Activated T-cell treated with anti-CD3 and anti-CD28 coated beads, Interleukin-2, amount 50 U/mL, for 24 hours (primary cell): ENCODE measurements at regions not wholly inside any gene's neighbourhood (a gene's known extent, or its start where the extent isn't known, plus 50 kb on each side); places are given as distances from the start of the nearest gene placed in this dataset.

Source experiments
- DNase-seq: peaks from one replicate; pipeline ENCODE4 v3.0.0-alpha.2; 2020
- H3K27ac Mint-ChIP-seq: 2 replicates; pipeline ENCODE4 v1.8.0; 2020; ENCODE audit warnings: mild to moderate bottlenecking, mixed read lengths
- H3K27me3 Mint-ChIP-seq: 2 replicates; pipeline ENCODE4 v1.8.0; 2020; ENCODE audit warnings: mixed read lengths
- H3K36me3 Mint-ChIP-seq: 2 replicates; pipeline ENCODE4 v1.8.0; 2020; ENCODE audit warnings: low read depth, mixed read lengths
- H3K4me1 Mint-ChIP-seq: 2 replicates; pipeline ENCODE4 v1.8.0; 2020; ENCODE audit warnings: low read depth, mixed read lengths
- H3K4me3 Mint-ChIP-seq: 2 replicates; pipeline ENCODE4 v1.8.0; 2020; ENCODE audit warnings: mild to moderate bottlenecking, moderate library complexity, mixed read lengths
- H3K9me3 Mint-ChIP-seq: 2 replicates; pipeline ENCODE4 v1.8.0; 2020; ENCODE audit warnings: mixed read lengths

GRCh38 chr5:125384071-125384470 lies 637.6 kb upstream of the ZNF608 start:
- H3K27ac Mint-ChIP-seq = no peak overlapping the region
- DNase-seq = no peak
- H3K4me3 Mint-ChIP-seq = no peak overlapping the region
- H3K4me1 Mint-ChIP-seq = no peaks in the 10 kb centered on the region
- no peaks in the 10 kb centered on the region for H3K36me3 Mint-ChIP-seq
- no peaks in the 10 kb centered on the region for H3K27me3 Mint-ChIP-seq
- H3K9me3 Mint-ChIP-seq = peaks cover 2% of the 10 kb centered on the region

DNA sequence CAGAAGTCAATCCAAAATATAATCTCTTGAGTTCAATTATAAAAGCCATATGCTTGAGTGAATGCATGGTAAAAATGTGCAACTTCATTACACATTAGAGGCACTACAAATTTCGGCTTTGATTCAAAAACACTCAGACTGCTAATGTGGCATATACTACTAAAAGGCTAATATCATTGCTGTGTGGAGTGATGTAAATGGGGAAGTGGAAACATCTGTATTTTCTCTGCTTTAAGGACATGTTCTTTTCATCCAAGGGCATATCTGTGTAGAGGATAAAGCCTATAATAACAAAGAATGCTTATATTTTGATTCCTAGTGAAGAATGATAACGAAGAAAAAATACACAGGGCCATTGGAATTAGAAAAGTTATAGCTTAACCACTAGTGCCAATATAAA lies 643.9 kb upstream of the ZNF608 start:
- no peaks in the 10 kb centered on the region for H3K36me3 Mint-ChIP-seq
- H3K4me3 Mint-ChIP-seq = no peak overlapping the region
- H3K27me3 Mint-ChIP-seq = no peaks in the 10 kb centered on the region
- H3K9me3 Mint-ChIP-seq = peaks cover 6% of the 10 kb centered on the region
- H3K4me1 Mint-ChIP-seq = no peaks in the 10 kb centered on the region
- H3K27ac Mint-ChIP-seq = no peak overlapping the region
- no peak for DNase-seq

DNA sequence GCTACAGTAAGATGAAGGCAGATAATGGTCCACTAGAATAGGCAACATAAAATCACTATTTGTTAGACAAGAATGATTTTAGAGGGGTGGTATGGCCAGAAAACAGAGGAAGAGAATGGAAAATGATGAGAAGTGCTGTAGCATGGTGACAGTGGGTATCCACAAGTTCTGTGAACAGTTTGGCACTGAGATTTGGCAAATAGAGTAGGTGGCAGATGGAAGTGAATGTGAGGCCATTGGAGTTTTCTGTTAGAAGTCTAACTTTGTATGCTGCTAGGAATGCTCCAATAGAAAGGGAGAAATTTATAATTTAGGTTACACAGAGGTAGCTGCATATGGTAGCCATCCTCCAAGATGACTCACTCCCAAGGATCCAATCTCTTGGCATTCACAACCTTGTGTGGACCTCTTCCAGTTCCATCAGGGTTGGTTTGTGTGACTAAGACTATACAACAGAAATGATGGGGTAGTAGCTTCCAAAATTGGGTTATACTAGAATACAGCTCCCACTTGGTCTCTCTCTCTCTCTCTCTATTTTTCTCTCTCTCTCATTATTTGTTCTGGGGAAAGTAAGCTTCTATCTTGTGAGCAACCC lies 646.9 kb upstream of the ZNF608 start:
- no peaks in the 10 kb centered on the region for H3K4me1 Mint-ChIP-seq
- no peak overlapping the region for H3K27ac Mint-ChIP-seq
- DNase-seq = no peak

DNA sequence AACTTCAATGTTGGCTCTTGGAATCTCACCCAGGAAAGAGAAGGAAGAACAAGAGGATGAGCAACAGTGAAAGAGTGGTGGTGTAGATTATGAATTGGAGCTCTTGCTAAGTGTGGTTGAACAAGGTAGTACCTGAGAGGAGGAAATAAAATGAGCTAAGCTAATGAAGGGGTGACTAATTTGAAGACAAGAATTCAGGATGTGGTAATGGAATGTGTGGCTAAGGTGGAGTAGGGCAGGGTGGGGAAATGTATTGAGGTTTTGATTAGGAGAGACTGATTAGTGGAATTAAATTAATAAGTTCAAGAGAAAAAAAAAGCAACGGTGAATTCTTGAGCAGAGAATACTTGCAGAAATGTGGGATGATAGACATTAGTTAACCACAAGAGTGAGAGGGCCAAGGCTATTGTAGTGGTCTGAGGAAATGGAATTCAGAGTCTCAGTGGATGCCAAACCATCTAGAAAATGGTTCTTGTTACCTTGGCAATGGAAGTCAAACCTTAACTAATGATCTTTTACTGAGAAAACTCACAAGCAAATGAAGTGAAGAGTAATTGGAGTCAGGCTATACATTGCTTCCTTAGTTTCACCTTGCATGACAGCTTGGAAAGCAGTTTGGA lies 648.3 kb upstream of the ZNF608 start:
- Mint-ChIP-seq H3K4me3 (no peak overlapping the region), H3K27me3 (no peaks in the 10 kb centered on the region), H3K27ac (no peak overlapping the region), H3K4me1 (no peaks in the 10 kb centered on the region), H3K9me3 (peaks cover 6% of the 10 kb centered on the region), H3K36me3 (no peaks in the 10 kb centered on the region)
- DNase-seq = no peak

More for the DNA sequence above, 646.9 kb upstream of the ZNF608 start:
- H3K27me3 Mint-ChIP-seq = no peaks in the 10 kb centered on the region
- no peaks in the 10 kb centered on the region for H3K36me3 Mint-ChIP-seq
- no peak overlapping the region for H3K4me3 Mint-ChIP-seq
- peaks cover 6% of the 10 kb centered on the region for H3K9me3 Mint-ChIP-seq

DNA sequence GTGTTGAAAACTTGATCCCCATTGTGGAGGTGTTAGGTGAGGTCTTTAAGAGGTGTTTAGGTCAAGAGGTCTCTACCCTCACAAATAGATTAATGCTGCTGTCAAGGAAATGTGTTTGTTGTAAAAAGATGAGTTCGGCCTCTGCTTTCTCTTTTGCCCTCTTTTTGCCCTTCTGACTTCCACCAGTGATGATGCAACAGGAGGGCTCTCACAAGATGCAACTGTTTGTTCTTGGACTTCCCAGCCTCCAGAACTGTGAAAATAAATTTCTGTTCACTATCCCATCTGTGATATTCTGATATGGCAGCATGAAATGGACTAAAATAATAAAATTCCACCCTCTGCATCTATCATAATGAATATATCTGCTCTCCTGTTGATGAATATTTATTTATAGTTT lies 650.0 kb upstream of the ZNF608 start:
- no peak for DNase-seq
- peaks cover 6% of the 10 kb centered on the region for H3K9me3 Mint-ChIP-seq
- H3K4me1 Mint-ChIP-seq = no peaks in the 10 kb centered on the region
- H3K36me3 Mint-ChIP-seq = no peaks in the 10 kb centered on the region
- no peaks in the 10 kb centered on the region for H3K27me3 Mint-ChIP-seq
- no peak overlapping the region for H3K4me3 Mint-ChIP-seq
- H3K27ac Mint-ChIP-seq = no peak overlapping the region

- no peak for DNase-seq
- no peak overlapping the region for H3K4me3 Mint-ChIP-seq
- no peaks in the 10 kb centered on the region for H3K4me1 Mint-ChIP-seq
- H3K27ac Mint-ChIP-seq = no peak overlapping the region
- no peaks in the 10 kb centered on the region for H3K27me3 Mint-ChIP-seq
- no peaks in the 10 kb centered on the region for H3K36me3 Mint-ChIP-seq
- H3K9me3 Mint-ChIP-seq = peaks cover 3% of the 10 kb centered on the region
These were observed 652.0 kb upstream of the ZNF608 start for GRCh38 chr5:125398466-125398865.

GRCh38 chr5:125399885-125400284 lies 653.4 kb upstream of the ZNF608 start:
- no peaks in the 10 kb centered on the region for H3K4me1 Mint-ChIP-seq
- no peaks in the 10 kb centered on the region for H3K36me3 Mint-ChIP-seq
- no peak overlapping the region for H3K27ac Mint-ChIP-seq
- no peaks in the 10 kb centered on the region for H3K27me3 Mint-ChIP-seq
- DNase-seq = no peak
- H3K4me3 Mint-ChIP-seq = no peak overlapping the region
- no peaks in the 10 kb centered on the region for H3K9me3 Mint-ChIP-seq

- no peak for DNase-seq
- no peak overlapping the region for H3K27ac Mint-ChIP-seq
- no peak overlapping the region for H3K4me3 Mint-ChIP-seq
- no peaks in the 10 kb centered on the region for H3K9me3 Mint-ChIP-seq
- no peaks in the 10 kb centered on the region for H3K27me3 Mint-ChIP-seq
- H3K36me3 Mint-ChIP-seq = no peaks in the 10 kb centered on the region
- no peaks in the 10 kb centered on the region for H3K4me1 Mint-ChIP-seq
These were observed 655.5 kb upstream of the ZNF608 start for GRCh38 chr5:125401724-125402622.

DNA sequence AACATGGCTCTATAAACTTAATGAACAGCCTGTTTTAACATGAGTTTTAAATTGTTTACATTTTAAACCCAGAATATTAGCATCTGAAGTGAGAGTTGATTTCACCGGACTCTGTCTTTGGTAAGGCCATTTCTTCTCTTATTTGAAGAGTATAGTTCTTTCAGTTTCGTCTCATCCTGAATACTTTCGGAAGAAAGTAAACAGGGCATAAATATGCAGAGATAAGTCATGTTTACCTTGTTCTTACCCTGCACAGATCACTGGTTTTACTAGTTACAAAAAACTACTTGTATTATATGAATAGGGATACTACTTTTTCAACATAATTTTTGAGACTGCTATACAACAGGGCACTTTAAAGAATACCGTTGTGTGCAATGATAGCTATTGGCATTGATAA lies 656.3 kb upstream of the ZNF608 start:
- no peak for DNase-seq
- Mint-ChIP-seq H3K27ac (no peak overlapping the region), H3K36me3 (no peaks in the 10 kb centered on the region), H3K4me1 (no peaks in the 10 kb centered on the region), H3K9me3 (no peaks in the 10 kb centered on the region), H3K4me3 (no peak overlapping the region), H3K27me3 (no peaks in the 10 kb centered on the region)

DNA sequence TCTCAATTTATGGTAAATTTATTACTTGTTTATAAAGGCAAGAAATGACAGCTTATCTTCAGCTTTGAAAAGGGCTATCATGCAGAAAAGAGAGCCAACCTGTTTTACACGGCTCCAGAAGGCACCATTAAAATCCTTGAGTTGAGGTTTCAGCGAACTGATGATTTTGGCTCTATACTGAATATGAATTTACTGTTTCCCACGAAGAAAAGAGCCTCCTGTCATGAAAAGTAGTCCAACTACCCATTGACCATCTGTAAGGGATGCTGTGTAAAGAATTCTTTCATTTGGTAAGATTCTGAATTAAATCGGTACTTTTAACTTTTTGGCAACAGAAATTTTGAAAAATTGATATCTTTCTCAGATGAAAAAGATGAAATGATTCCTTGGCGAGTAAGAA lies 657.6 kb upstream of the ZNF608 start:
- H3K27ac Mint-ChIP-seq = no peak overlapping the region
- no peaks in the 10 kb centered on the region for H3K36me3 Mint-ChIP-seq
- H3K4me1 Mint-ChIP-seq = no peaks in the 10 kb centered on the region
- no peaks in the 10 kb centered on the region for H3K27me3 Mint-ChIP-seq
- no peak for DNase-seq
- no peaks in the 10 kb centered on the region for H3K9me3 Mint-ChIP-seq
- no peak overlapping the region for H3K4me3 Mint-ChIP-seq

GRCh38 chr5:125408448-125409233 lies 662.2 kb upstream of the ZNF608 start:
- Mint-ChIP-seq H3K36me3 (no peaks in the 10 kb centered on the region), H3K27ac (no peak overlapping the region), H3K27me3 (no peaks in the 10 kb centered on the region), H3K9me3 (no peaks in the 10 kb centered on the region), H3K4me3 (no peak overlapping the region), H3K4me1 (no peaks in the 10 kb centered on the region)
- DNase-seq = no peak

- Mint-ChIP-seq H3K4me1 (no peaks in the 10 kb centered on the region), H3K27ac (no peak overlapping the region), H3K27me3 (no peaks in the 10 kb centered on the region), H3K9me3 (no peaks in the 10 kb centered on the region), H3K36me3 (no peaks in the 10 kb centered on the region), H3K4me3 (no peak overlapping the region)
- DNase-seq = no peak
These were observed 662.9 kb upstream of the ZNF608 start for GRCh38 chr5:125409234-125409860.

DNA sequence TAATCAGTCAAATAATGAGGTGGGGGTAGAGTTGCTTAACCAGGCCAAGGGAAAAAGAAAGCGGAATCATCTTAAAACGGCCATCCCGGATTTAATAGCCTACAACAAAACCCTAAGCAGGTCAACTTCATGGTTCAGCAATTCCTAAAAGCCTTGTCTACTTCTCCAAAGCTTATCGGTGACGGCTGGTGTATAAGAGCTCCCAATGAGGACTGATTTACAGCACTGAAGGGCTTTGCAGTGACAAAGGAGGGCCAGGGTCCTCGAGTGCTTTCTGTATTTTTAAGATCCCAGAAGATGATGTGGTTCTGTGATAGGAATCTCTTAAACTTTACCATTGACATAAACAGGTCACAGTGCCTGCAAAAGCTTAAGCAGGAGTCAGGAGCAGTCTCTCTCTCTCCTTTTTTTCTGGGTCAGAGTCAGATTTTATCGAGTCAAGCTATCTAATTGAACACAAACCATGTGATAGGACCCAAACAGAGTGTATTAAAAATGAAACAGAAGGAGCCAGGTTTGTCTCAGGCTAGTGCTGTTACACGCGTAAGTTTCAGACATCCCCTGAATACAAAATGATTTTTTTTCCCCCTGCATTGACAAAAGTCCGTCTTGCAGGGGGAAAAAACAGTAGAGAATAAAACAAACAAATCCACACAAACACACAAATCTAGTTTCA lies 663.6 kb upstream of the ZNF608 start:
- DNase-seq = no peak
- no peaks in the 10 kb centered on the region for H3K36me3 Mint-ChIP-seq
- no peak overlapping the region for H3K4me3 Mint-ChIP-seq
- no peak overlapping the region for H3K27ac Mint-ChIP-seq
- H3K4me1 Mint-ChIP-seq = no peaks in the 10 kb centered on the region
- no peaks in the 10 kb centered on the region for H3K9me3 Mint-ChIP-seq
- H3K27me3 Mint-ChIP-seq = no peaks in the 10 kb centered on the region
